Smooth muscle cell (in vitro differentiated cells): ENCODE measurements at regions not wholly inside any gene's neighbourhood (a gene's known extent, or its start where the extent isn't known, plus 50 kb on each side); places are given as distances from the start of the nearest gene placed in this dataset.

ENCODE experiments used
- DNase-seq: peaks from one replicate; lab custom pipeline; 2025; ENCODE audit not compliant: unreplicated experiment; lab: John Stamatoyannopoulos, UW
- H2AFZ ChIP-seq: fragments of 200-600 bp; sonication (generic); 2 replicates; pipeline ENCODE4 v1.6.0; 2016; ENCODE audit warnings: antibody characterized with exemption, low read depth, mild to moderate bottlenecking
- H3F3A ChIP-seq: fragments of 200-600 bp; sonication (generic); 2 replicates; pipeline ENCODE4 v1.6.0; 2017; ENCODE audit warnings: antibody characterized with exemption, low read depth
- H3K27ac ChIP-seq: fragments of 200-600 bp; sonication (generic); 2 replicates; pipeline ENCODE4 v1.5.1; 2016; ENCODE audit warnings: low read depth, mild to moderate bottlenecking
- H3K27me3 ChIP-seq: fragments of 200-600 bp; sonication (generic); 2 replicates; pipeline ENCODE4 v1.6.1; 2016; ENCODE audit warnings: low read depth, mild to moderate bottlenecking
- H3K36me3 ChIP-seq: fragments of 200-600 bp; sonication (generic); 2 replicates; pipeline ENCODE4 v1.5.1; 2016; ENCODE audit warnings: low read depth
- H3K4me1 ChIP-seq: fragments of 200-600 bp; sonication (generic); 2 replicates; pipeline ENCODE4 v1.5.1; 2016; ENCODE audit warnings: low read depth
- H3K4me2 ChIP-seq: fragments of 200-600 bp; sonication (generic); 2 replicates; pipeline ENCODE4 v1.6.0; 2016; ENCODE audit warnings: mild to moderate bottlenecking
- H3K4me3 ChIP-seq: fragments of 200-600 bp; sonication (generic); 2 replicates; pipeline ENCODE4 v1.5.1; 2016; ENCODE audit warnings: mild to moderate bottlenecking
- H3K79me2 ChIP-seq: fragments of 200-600 bp; sonication (generic); 2 replicates; pipeline ENCODE4 v1.6.0; 2016; ENCODE audit warnings: low read depth, mild to moderate bottlenecking
- H3K9ac ChIP-seq: fragments of 200-600 bp; sonication (generic); 2 replicates; pipeline ENCODE4 v1.6.0; 2016; ENCODE audit warnings: low read depth
- H3K9me3 ChIP-seq: fragments of 200-600 bp; sonication (generic); replicated peaks from 2 replicates; pipeline ENCODE4 v1.5.1; 2016; ENCODE audit warnings: low read depth
- H4K20me1 ChIP-seq: fragments of 200-600 bp; sonication (generic); 2 replicates; pipeline ENCODE4 v1.6.0; 2016; ENCODE audit warnings: low read depth
- CTCF ChIP-seq: fragments of 200-600 bp; sonication (generic); IDR thresholded peaks from 2 replicates; pipeline ENCODE4 v1.5.1; 2017; ENCODE audit warnings: borderline replicate concordance, mild to moderate bottlenecking, antibody characterized with exemption; ENCODE audit not compliant: insufficient read depth, poor library complexity, severe bottlenecking
- WGBS: methylation state at CpG from one replicate; pipeline ENCODE4 v1.1.7; 2016; ENCODE audit warnings: low lambda C conversion rate; 5-methylcytosine and 5-hydroxymethylcytosine counted together

- Histone ChIP-seq H3K9me3 (no peaks in the 10 kb centered on the region), H3K9ac (no peak overlapping the region), H2AFZ (no peak overlapping the region), H3K79me2 (no peaks in the 10 kb centered on the region), H3F3A (no peaks in the 10 kb centered on the region), H3K27me3 (no peaks in the 10 kb centered on the region), H3K36me3 (no peaks in the 10 kb centered on the region), H3K27ac (no peak overlapping the region), H4K20me1 (no peaks in the 10 kb centered on the region), H3K4me1 (no peaks in the 10 kb centered on the region), H3K4me2 (no peak overlapping the region), H3K4me3 (no peak overlapping the region)
- no peak for TF ChIP-seq CTCF
- no peak for DNase-seq
These were observed 762.7 kb downstream of the NTRK3 start for GRCh38 chr15:87493803-87494202.

- H3K27ac ChIP-seq, result no peak overlapping the region
- DNase-seq, result no peak
- no peak for TF ChIP-seq CTCF
- no peak overlapping the region for H3K4me2 ChIP-seq
- WGBS, result 97% methylated on average over 1 of the region's 1 CpG
- no peak overlapping the region for H3K9ac ChIP-seq
- H4K20me1 ChIP-seq, result no peaks in the 10 kb centered on the region
- no peaks in the 10 kb centered on the region for H3F3A ChIP-seq
- H3K79me2 ChIP-seq, result no peaks in the 10 kb centered on the region
- H3K36me3 ChIP-seq, result no peaks in the 10 kb centered on the region
- H3K9me3 ChIP-seq, result no peaks in the 10 kb centered on the region
- H3K4me3 ChIP-seq, result no peak overlapping the region
- H3K27me3 ChIP-seq, result no peaks in the 10 kb centered on the region
- H3K4me1 ChIP-seq, result no peaks in the 10 kb centered on the region
- H2AFZ ChIP-seq, result no peak overlapping the region
These were observed 764.2 kb downstream of the NTRK3 start for GRCh38 chr15:87492321-87492720.

GRCh38 chr15:87490666-87491065 is 765.9 kb downstream of the NTRK3 start:
- no peak overlapping the region for H3K27ac ChIP-seq
- H2AFZ ChIP-seq, result no peak overlapping the region
- H3K4me3 ChIP-seq, result no peak overlapping the region
- no peaks in the 10 kb centered on the region for H3K9me3 ChIP-seq
- H3K4me1 ChIP-seq, result no peaks in the 10 kb centered on the region
- DNase-seq, result no peak
- H3F3A ChIP-seq, result no peaks in the 10 kb centered on the region
- H3K79me2 ChIP-seq, result no peaks in the 10 kb centered on the region
- peak overlapping the region; percentile 34 for H3K4me2 ChIP-seq
- 39% methylated on average over 4 of the region's 4 CpGs for WGBS
- H3K36me3 ChIP-seq, result no peaks in the 10 kb centered on the region
- H3K9ac ChIP-seq, result no peak overlapping the region
- H4K20me1 ChIP-seq, result no peaks in the 10 kb centered on the region
- TF ChIP-seq CTCF, result no peak
- H3K27me3 ChIP-seq, result no peaks in the 10 kb centered on the region

GRCh38 chr15:87489902-87490665 is 766.5 kb downstream of the NTRK3 start:
- H4K20me1 ChIP-seq, result no peaks in the 10 kb centered on the region
- H2AFZ ChIP-seq, result no peak overlapping the region
- peak overlapping the region; percentile 34 for H3K4me2 ChIP-seq
- H3K9ac ChIP-seq, result no peak overlapping the region
- WGBS, result 82% methylated on average over 4 of the region's 4 CpGs
- no peaks in the 10 kb centered on the region for H3K9me3 ChIP-seq
- H3K27me3 ChIP-seq, result no peaks in the 10 kb centered on the region
- DNase-seq, result no peak
- no peaks in the 10 kb centered on the region for H3K4me1 ChIP-seq
- H3F3A ChIP-seq, result no peaks in the 10 kb centered on the region
- H3K36me3 ChIP-seq, result no peaks in the 10 kb centered on the region
- H3K27ac ChIP-seq, result no peak overlapping the region
- no peak for TF ChIP-seq CTCF
- no peak overlapping the region for H3K4me3 ChIP-seq
- H3K79me2 ChIP-seq, result no peaks in the 10 kb centered on the region
